K562 (cell line): ENCODE measurements at regions not wholly inside any gene's neighbourhood (a gene's known extent, or its start where the extent isn't known, plus 50 kb on each side); places are given as distances from the start of the nearest gene placed in this dataset.

ENCODE experiments used
- ATAC-seq: fragments of 200-7000 bp; cut with Tn5 transposase; 3 replicates; pipeline ENCODE4 v1.9.1; 2020; ENCODE audit warnings: moderate library complexity
- BruUV-seq: library from RNA; stranded (reverse); fragments of 400-500 nt; replicated peaks from 2 replicates; lab custom pipeline; 2021; lab: Mats Ljungman, UMichigan
- CTCF ChIA-PET: fragments of 300-600 bp; formaldehyde crosslinking; extraction: SDS; loops from one replicate; lab custom pipeline; 2021; ENCODE audit warnings: low intra/inter-chr PET ratio; lab: Yijun Ruan, JAX
- POLR2A ChIA-PET: fragments of 300-600, 350-650 bp; sonication (Branson Sonifier 250); formaldehyde crosslinking; extraction: SDS; loops from one replicate; lab custom pipeline; 2021; ENCODE audit warnings: antibody characterized with exemption, inconsistent platforms; lab: Yijun Ruan, JAX
- DNase-seq, 4 experiments: peaks; one replicate each; pipeline versions ENCODE4 v3.0.0 to v3.0.0-alpha.2; 2011 to 2018; ENCODE audit warnings: low spot score in 3 of 4, mixed read lengths in 3 of 4; ENCODE audit errors: extremely low read depth in 1 of 4
- FAIRE-seq: peaks from 2 replicates; lab custom pipeline; 2011; peaks lifted over from hg19 to GRCh38; lab: Jason Lieb, UNC
- H2AFZ ChIP-seq: 2 replicates; pipeline ENCODE4 v1.6.0; 2011; ENCODE audit warnings: low read depth, low read length, control low read depth, inconsistent platforms
- H3K27ac ChIP-seq: fragments of 200-600 bp; 3 replicates; pipeline ENCODE4 v1.8.0; 2011; ENCODE audit warnings: low read depth, mild to moderate bottlenecking, control low read depth, inconsistent platforms, low read length, moderate library complexity, mixed read lengths; ENCODE audit errors: extremely low read depth
- H3K27me3 ChIP-seq, 2 experiments: fragments of 300-600 bp in 1 of 2; 2 replicates in 1 of 2; 3 replicates in 1 of 2; pipeline versions ENCODE4 v1.6.0 to v1.8.0; 2011; ENCODE audit warnings: inconsistent platforms in 2 of 2, low read length in 2 of 2, mild to moderate bottlenecking in 1 of 2, mixed read lengths in 1 of 2, moderate library complexity in 1 of 2; ENCODE audit not compliant: control insufficient read depth in 2 of 2, insufficient read depth in 2 of 2
- H3K36me3 ChIP-seq: fragments of 300-600 bp; 3 replicates; pipeline ENCODE4 v1.8.0; 2011; ENCODE audit warnings: mild to moderate bottlenecking, low read length, inconsistent platforms; ENCODE audit not compliant: control insufficient read depth, insufficient read depth
- H3K4me1 ChIP-seq, 2 experiments: fragments of 200-600 bp in 1 of 2; replicated peaks in 1 of 2; 2 replicates in 1 of 2; 3 replicates in 1 of 2; pipeline versions ENCODE4 v1.5.1 to v1.8.0; 2011; ENCODE audit warnings: inconsistent platforms in 2 of 2, low read length in 2 of 2, mild to moderate bottlenecking in 1 of 2, mixed read lengths in 1 of 2, moderate library complexity in 1 of 2; ENCODE audit not compliant: control insufficient read depth in 2 of 2, insufficient read depth in 2 of 2
- H3K4me2 ChIP-seq: 2 replicates; pipeline ENCODE4 v1.6.1; 2011; ENCODE audit warnings: low read length, control low read depth, inconsistent platforms, mixed read lengths; ENCODE audit not compliant: insufficient read depth
- H3K4me3 ChIP-seq: fragments of 200-600 bp; sonication (generic), shearing (Covaris generic); 2 replicates; pipeline ENCODE4 v1.5.1; 2016; ENCODE audit warnings: control low read depth, inconsistent platforms
- H3K79me2 ChIP-seq: fragments of 200-600 bp; 3 replicates; pipeline ENCODE4 v1.8.0; 2011; ENCODE audit warnings: low read length, inconsistent platforms; ENCODE audit not compliant: control insufficient read depth, insufficient read depth
- H3K9ac ChIP-seq, 2 experiments: 2 replicates each; pipeline versions ENCODE4 v1.6.0 to v1.6.1; 2011; ENCODE audit warnings: low read depth in 2 of 2, low read length in 2 of 2, control low read depth in 1 of 2, inconsistent platforms in 1 of 2, mild to moderate bottlenecking in 1 of 2, mixed read lengths in 1 of 2; ENCODE audit not compliant: insufficient read depth in 1 of 2
- H3K9me1 ChIP-seq: one replicate; pipeline ENCODE4 v1.6.0; 2011; ENCODE audit warnings: inconsistent platforms, mild to moderate bottlenecking, low read length, moderate library complexity; ENCODE audit not compliant: control insufficient read depth, insufficient read depth
- H3K9me3 ChIP-seq: replicated peaks from 2 replicates; pipeline ENCODE4 v1.5.1; 2011; ENCODE audit warnings: low read depth, low read length, inconsistent platforms; ENCODE audit not compliant: control insufficient read depth, insufficient read depth
- H4K20me1 ChIP-seq: replicated peaks from 2 replicates; pipeline ENCODE4 v1.6.1; 2011; ENCODE audit warnings: low read length, inconsistent platforms, mixed read lengths; ENCODE audit not compliant: control insufficient read depth, insufficient read depth
- CAMTA2 ChIP-seq: fragments of 250-450 bp; sonication (Bioruptor Pico); conservative IDR thresholded peaks from 2 replicates; pipeline ENCODE4 v1.5.1; 2022
- NUFIP1 ChIP-seq: fragments of 450-650 bp; IDR thresholded peaks from 2 replicates; pipeline ENCODE4 v1.6.1; 2018; ENCODE audit not compliant: partially characterized antibody
- PML ChIP-seq: IDR thresholded peaks from 2 replicates; pipeline ENCODE4 v1.6.1; 2012; ENCODE audit warnings: low read length, inconsistent platforms
- WGBS: fragments of 100-300 bp; shearing (Covaris generic); methylation state at CpG from one replicate; pipeline ENCODE4 v1.1.6; 2016; ENCODE audit warnings: low coverage, mixed read lengths; ENCODE audit not compliant: insufficient coverage; ENCODE audit errors: missing lambda C conversion rate; 5-methylcytosine and 5-hydroxymethylcytosine counted together
- in situ Hi-C: fragments of 300-500 bp; cut with MboI; formaldehyde crosslinking; loops from 4 replicates; pipeline ENCODE4 v1.15.0; 2018; ENCODE audit warnings: inconsistent platforms, mixed read lengths
- intact Hi-C: fragments of 100-400 bp; cut with micrococcal nuclease; formaldehyde crosslinking; loops from 2 replicates; pipeline ENCODE4 v1.14.2; 2022

DNA sequence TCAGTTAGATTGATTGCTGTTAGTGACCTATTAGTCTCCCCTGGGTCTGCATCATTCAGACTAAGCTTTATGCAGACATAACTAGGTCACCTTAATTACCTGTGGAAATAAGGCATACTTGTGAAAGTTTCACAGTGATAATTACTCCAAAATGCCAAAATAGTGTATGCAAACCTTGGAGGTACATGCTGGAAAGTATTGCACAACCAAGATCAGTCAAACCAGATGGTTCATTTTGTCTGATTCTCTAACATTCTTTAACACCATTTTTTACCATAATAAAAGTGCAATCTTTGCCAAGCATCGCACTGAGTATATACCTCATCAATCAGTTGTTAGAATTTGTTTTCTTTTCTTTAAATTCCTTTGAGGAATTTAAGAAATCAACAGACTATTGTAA, 186.3 kb upstream of the TMEFF2 start:
- no TSS peak for BruUV-seq
- WGBS: 0% methylated on average over 1 of the region's 1 CpG
- no peak for FAIRE-seq

DNA sequence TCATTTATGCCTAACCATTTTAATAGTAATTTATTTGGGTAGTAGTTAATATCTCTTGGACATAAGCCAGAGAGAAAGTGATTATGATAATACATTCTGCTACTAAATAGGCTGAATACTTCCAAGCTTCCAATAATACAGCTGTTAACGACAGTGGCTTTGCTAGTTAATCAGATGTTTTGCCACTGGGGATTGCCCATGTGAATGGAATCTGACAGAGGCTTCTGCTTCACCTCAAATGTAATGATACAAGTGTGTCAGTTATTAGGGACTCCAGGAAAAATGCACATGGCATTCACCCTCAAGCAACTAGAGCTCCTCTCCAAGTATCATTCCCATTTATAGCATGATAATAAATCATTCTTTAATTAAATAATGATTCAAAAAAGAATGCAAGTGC, 185.0 kb upstream of the TMEFF2 start:
- Histone ChIP-seq H3K79me2 (no peaks in the 10 kb centered on the region), H3K4me3 (no peak overlapping the region), H2AFZ (no peak overlapping the region), H3K36me3 (no peaks in the 10 kb centered on the region), H3K9me1 (no peaks in the 10 kb centered on the region), H3K4me1 (no peaks in the 10 kb centered on the region), H3K27me3 (no peaks in the 10 kb centered on the region), H3K9me3 (no peaks in the 10 kb centered on the region), H3K27ac (no peak overlapping the region), H4K20me1 (no peaks in the 10 kb centered on the region), H3K9ac (no peak overlapping the region), H3K4me2 (no peak overlapping the region)
- no TSS peak for BruUV-seq
- ChIA-PET POLR2A (no interaction called here), CTCF (no interaction called here)
- 0% methylated on average over 1 of the region's 1 CpG for WGBS
- no peak for ATAC-seq
- FAIRE-seq: no peak
- intact Hi-C loops: no loop called here
- TF ChIP-seq PML (no peak), CAMTA2 (CRISPR knock-in tag) (no peak)
- in situ Hi-C loops: no loop called here
- no peak for DNase-seq

More for the DNA sequence above, 186.3 kb upstream of the TMEFF2 start:
- intact Hi-C loops (no loop called here), in situ Hi-C loops (no loop called here)
- no peak overlapping the region for H3K27ac ChIP-seq
- ChIA-PET POLR2A (no interaction called here), CTCF (no interaction called here)
- no peaks in the 10 kb centered on the region for H3K4me1 ChIP-seq
- no peaks in the 10 kb centered on the region for H3K36me3 ChIP-seq
- no peak overlapping the region for H3K4me3 ChIP-seq
- H3K9ac ChIP-seq: no peak overlapping the region
- H3K79me2 ChIP-seq: no peaks in the 10 kb centered on the region
- H3K27me3 ChIP-seq: no peaks in the 10 kb centered on the region
- no peaks in the 10 kb centered on the region for H4K20me1 ChIP-seq
- DNase-seq: no peak
- no peaks in the 10 kb centered on the region for H3K9me1 ChIP-seq
- no peak overlapping the region for H3K4me2 ChIP-seq
- TF ChIP-seq NUFIP1: no peak
- no peak overlapping the region for H2AFZ ChIP-seq
- ATAC-seq: no peak
- no peaks in the 10 kb centered on the region for H3K9me3 ChIP-seq
